GM12874 (cell line): ENCODE measurements at regions not wholly inside any gene's neighbourhood (a gene's known extent, or its start where the extent isn't known, plus 50 kb on each side); places are given as distances from the start of the nearest gene placed in this dataset.

Experiments
- CTCF ChIP-seq: IDR thresholded peaks from 2 replicates; pipeline ENCODE4 v1.5.1; 2011; ENCODE audit warnings: low read depth, mild to moderate bottlenecking, control low read depth, low read length, moderate library complexity; ENCODE audit not compliant: insufficient read depth

- no peak for TF ChIP-seq CTCF
Measured at GRCh38 chr18:25929787-25930186, 160.6 kb downstream of the SS18 start.

GRCh38 chr18:25927830-25928229 lies 162.6 kb downstream of the SS18 start:
- no peak for TF ChIP-seq CTCF

- TF ChIP-seq CTCF = no peak
Measured at GRCh38 chr18:25923193-25923592, 167.2 kb downstream of the SS18 start.

- peak; percentile 70 for TF ChIP-seq CTCF
Measured at GRCh38 chr18:25921677-25922421, 168.6 kb downstream of the SS18 start.

- peak; percentile 19; the same call in 1 of the 2 replicates for TF ChIP-seq CTCF
Measured at GRCh38 chr18:25915907-25916306, 174.5 kb downstream of the SS18 start.

- TF ChIP-seq CTCF = no peak
Measured at GRCh38 chr18:25898965-25899364, 191.4 kb downstream of the SS18 start.

- no peak for TF ChIP-seq CTCF
Measured at GRCh38 chr18:25896956-25897355, 193.5 kb downstream of the SS18 start.
